Dermis microvascular lymphatic vessel endothelial cell (primary cell): ENCODE measurements at regions not wholly inside any gene's neighbourhood (a gene's known extent, or its start where the extent isn't known, plus 50 kb on each side); places are given as distances from the start of the nearest gene placed in this dataset.
A peak's percentile ranks its signal among the peaks of the same experiment; 100 is the strongest.

Experiments used
- DNase-seq, 2 donors: peaks; one replicate each; pipeline versions ENCODE4 v3.0.0 to v3.0.0-alpha.2; 2010; ENCODE audit warnings: low read depth in 2 of 2

- DNase-seq: no peak
Observed at GRCh38 chr7:25940086-25940906, 211.7 kb upstream of the NFE2L3 start.

GRCh38 chr7:25944777-25945515 is 207.1 kb upstream of the NFE2L3 start:
- DNase-seq: no peak

- DNase-seq: no peak
Observed at GRCh38 chr7:25945608-25946007, 206.4 kb upstream of the NFE2L3 start.

GRCh38 chr7:25946181-25946580 is 205.8 kb upstream of the NFE2L3 start:
- no peak for DNase-seq

GRCh38 chr7:25947669-25948516 is 204.1 kb upstream of the NFE2L3 start:
- no peak for DNase-seq

- no peak for DNase-seq
Observed at GRCh38 chr7:25949736-25950487, 202.1 kb upstream of the NFE2L3 start.

- peak; percentile 26 to 52 for DNase-seq
Observed at GRCh38 chr7:25950488-25951413, 201.2 kb upstream of the NFE2L3 start.

- no peak for DNase-seq
Observed at GRCh38 chr7:25951414-25952260, 200.4 kb upstream of the NFE2L3 start.

GRCh38 chr7:25952261-25953057 is 199.5 kb upstream of the NFE2L3 start:
- no peak for DNase-seq

- no peak for DNase-seq
Observed at GRCh38 chr7:25953859-25954258, 198.1 kb upstream of the NFE2L3 start.

- no peak for DNase-seq
Observed at GRCh38 chr7:25954395-25954794, 197.6 kb upstream of the NFE2L3 start.

GRCh38 chr7:25959168-25959734 is 192.7 kb upstream of the NFE2L3 start:
- no peak for DNase-seq

GRCh38 chr7:25963733-25964132 is 188.3 kb upstream of the NFE2L3 start:
- no peak for DNase-seq

GRCh38 chr7:25964483-25964991 is 187.5 kb upstream of the NFE2L3 start:
- no peak for DNase-seq

GRCh38 chr7:25965405-25966123 is 186.4 kb upstream of the NFE2L3 start:
- DNase-seq: peak in 1 of 2 donors; percentile 15

- no peak for DNase-seq
Observed at GRCh38 chr7:25966469-25966868, 185.5 kb upstream of the NFE2L3 start.
